Body of pancreas (tissue), 4 donors: ENCODE measurements at regions not wholly inside any gene's neighbourhood (a gene's known extent, or its start where the extent isn't known, plus 50 kb on each side); places are given as distances from the start of the nearest gene placed in this dataset.

Experiments
- CTCF ChIP-seq, 7 experiments: fragments of 450-650 bp in 4 of 7; fragments of 200-600 bp in 3 of 7; sonication (generic) in 3 of 7; IDR thresholded peaks; one replicate each; pipeline ENCODE4 v1.5.1; 2016 to 2019; ENCODE audit warnings: antibody characterized with exemption in 7 of 7
- POLR2A ChIP-seq, 3 donors: fragments of 450-650 bp; IDR thresholded peaks; one replicate each; pipeline ENCODE4 v1.6.1; 2016; ENCODE audit warnings: antibody characterized with exemption in 3 of 3, mild to moderate bottlenecking in 2 of 3

DNA sequence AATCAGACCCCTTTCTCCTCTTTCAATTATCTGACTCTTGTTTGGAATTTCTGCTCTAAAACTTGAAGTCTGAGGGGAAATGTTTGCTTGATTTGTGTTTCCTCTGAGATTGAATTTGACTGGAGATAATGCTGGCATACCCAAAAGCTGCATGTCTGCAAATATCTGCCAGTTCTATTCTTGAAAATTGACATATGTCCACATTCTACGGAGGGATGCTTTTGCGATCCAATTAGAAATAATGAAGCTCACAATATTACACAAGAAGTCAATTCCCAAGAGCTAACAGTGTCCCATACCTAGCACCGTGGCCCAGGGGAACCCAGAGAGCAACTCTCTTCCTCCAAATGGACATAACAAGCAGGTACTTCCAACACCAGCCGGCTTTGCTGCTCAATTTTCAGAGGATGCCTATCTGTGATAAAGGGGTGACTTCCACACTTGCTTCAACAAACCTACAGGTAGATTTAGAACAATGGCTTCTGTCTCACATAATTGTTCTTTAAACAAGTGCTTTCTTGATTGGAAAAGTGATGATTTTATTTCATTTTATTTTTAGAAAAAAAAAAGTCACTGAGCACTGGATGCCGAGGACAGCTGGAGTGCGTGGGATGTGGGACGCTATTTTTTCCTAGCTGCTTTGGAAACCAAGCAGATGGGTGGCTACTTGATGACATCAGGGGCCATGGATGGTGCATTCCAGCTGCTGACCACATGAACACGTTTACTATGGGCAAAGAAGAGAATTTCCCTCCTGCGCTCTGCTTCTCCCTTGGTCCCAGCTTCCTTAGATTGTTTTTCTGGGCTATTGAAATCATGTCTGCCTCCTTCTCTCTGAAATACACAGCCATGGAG is 488.9 kb downstream of the RNF144A start:
- TF ChIP-seq POLR2A (IDR thresholded peaks at IDR 0.05) (no peak), CTCF (IDR thresholded peaks at IDR 0.05) (no peak)
